Nephron (organoid): ENCODE measurements at regions not wholly inside any gene's neighbourhood (a gene's known extent, or its start where the extent isn't known, plus 50 kb on each side); places are given as distances from the start of the nearest gene placed in this dataset.

Experiments
- H3K27ac Mint-ChIP-seq, 3 experiments: 2 replicates each; pipeline ENCODE4 v1.8.0; 2020; ENCODE audit warnings: mixed read lengths in 3 of 3, mild to moderate bottlenecking in 2 of 3, moderate library complexity in 1 of 3
- H3K27me3 Mint-ChIP-seq: 2 replicates; pipeline ENCODE4 v1.8.0; 2021; ENCODE audit warnings: low read depth, mild to moderate bottlenecking, moderate library complexity, mixed read lengths
- H3K36me3 Mint-ChIP-seq: 2 replicates; pipeline ENCODE4 v1.8.0; 2020; ENCODE audit warnings: low read depth, mixed read lengths
- H3K4me1 Mint-ChIP-seq: 2 replicates; pipeline ENCODE4 v1.8.0; 2020; ENCODE audit warnings: mixed read lengths
- H3K4me3 Mint-ChIP-seq, 3 experiments: 2 replicates each; pipeline ENCODE4 v1.8.0; 2020; ENCODE audit warnings: mild to moderate bottlenecking in 3 of 3, mixed read lengths in 3 of 3, moderate library complexity in 2 of 3
- H3K9me3 Mint-ChIP-seq: 2 replicates; pipeline ENCODE4 v1.8.0; 2020; ENCODE audit warnings: mixed read lengths
- TF ChIP-seq, protein P1 (sequence below), 3 experiments: fragments of 200-600 bp; sonication (generic); IDR thresholded peaks; one replicate each; pipeline ENCODE4 v1.5.0; 2021; ENCODE audit warnings: antibody characterized with exemption in 3 of 3; ENCODE audit not compliant: unreplicated experiment in 3 of 3

DNA sequence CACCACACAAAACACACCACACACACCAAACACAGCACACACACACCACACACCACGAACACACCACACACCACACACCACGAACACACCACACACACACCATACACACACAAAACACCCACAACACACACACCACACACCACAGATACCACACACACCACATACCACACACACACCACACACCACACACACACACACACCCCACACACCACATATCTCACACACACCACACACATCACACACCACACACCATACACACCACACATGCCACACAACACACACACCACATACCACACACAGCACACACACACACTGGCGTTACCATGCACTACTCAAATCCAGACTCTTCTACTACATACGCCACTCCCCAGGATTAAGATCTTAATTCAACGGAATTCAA lies 118.9 kb upstream of the THBS2 start:
- Mint-ChIP-seq H3K4me1 (no peaks in the 10 kb centered on the region), H3K27ac (no peak overlapping the region), H3K9me3 (peaks cover 10% of the 10 kb centered on the region), H3K27me3 (peaks cover 3% of the 10 kb centered on the region), H3K4me3 (no peak overlapping the region), H3K36me3 (peaks cover 3% of the 10 kb centered on the region)
- TF ChIP-seq, protein P1, sequence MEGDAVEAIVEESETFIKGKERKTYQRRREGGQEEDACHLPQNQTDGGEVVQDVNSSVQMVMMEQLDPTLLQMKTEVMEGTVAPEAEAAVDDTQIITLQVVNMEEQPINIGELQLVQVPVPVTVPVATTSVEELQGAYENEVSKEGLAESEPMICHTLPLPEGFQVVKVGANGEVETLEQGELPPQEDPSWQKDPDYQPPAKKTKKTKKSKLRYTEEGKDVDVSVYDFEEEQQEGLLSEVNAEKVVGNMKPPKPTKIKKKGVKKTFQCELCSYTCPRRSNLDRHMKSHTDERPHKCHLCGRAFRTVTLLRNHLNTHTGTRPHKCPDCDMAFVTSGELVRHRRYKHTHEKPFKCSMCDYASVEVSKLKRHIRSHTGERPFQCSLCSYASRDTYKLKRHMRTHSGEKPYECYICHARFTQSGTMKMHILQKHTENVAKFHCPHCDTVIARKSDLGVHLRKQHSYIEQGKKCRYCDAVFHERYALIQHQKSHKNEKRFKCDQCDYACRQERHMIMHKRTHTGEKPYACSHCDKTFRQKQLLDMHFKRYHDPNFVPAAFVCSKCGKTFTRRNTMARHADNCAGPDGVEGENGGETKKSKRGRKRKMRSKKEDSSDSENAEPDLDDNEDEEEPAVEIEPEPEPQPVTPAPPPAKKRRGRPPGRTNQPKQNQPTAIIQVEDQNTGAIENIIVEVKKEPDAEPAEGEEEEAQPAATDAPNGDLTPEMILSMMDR (IDR thresholded peaks at IDR 0.05; ENCODE audit: unreplicated experiment in 3 of 3): no peak

GRCh38 chr6:169371344-169372127 lies 117.9 kb upstream of the THBS2 start:
- no peaks in the 10 kb centered on the region for H3K4me1 Mint-ChIP-seq
- H3K4me3 Mint-ChIP-seq: no peak overlapping the region
- H3K36me3 Mint-ChIP-seq: peaks cover 1% of the 10 kb centered on the region
- H3K9me3 Mint-ChIP-seq: peaks cover 8% of the 10 kb centered on the region
- no peaks in the 10 kb centered on the region for H3K27me3 Mint-ChIP-seq
- TF ChIP-seq, protein P1 (IDR thresholded peaks at IDR 0.05; ENCODE audit: unreplicated experiment in 3 of 3): no peak
- H3K27ac Mint-ChIP-seq: no peak overlapping the region

DNA sequence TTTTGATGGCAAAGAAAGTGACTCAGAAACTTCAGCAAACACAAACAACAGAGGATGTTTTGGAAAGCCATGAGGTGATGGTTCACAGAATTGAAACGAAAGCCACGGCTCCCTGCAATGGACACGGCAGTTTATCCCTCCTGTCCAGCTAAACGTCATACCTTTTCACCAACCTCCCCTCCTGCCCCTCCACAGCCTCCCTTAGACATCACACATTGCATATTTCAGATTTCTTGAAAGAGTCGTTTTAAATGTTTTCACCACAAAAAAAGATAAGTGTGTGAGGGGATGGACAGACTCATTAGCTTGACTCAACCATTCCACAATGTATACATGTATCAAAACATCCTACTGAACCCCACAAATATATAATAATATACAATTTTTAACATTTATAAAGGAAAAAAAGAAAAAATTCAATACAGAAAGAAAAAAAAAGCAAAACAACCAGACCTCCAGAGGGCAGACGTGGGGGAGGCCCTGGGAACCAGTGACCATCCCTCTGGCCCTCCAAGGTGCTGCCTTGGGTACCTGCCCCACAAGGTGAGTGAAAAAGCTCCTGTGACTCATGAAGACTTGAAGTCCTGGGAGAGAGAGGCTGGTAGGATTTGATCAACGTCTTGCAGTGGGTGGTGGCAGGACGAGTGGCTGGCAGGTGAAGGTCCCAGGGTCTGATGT lies 117.2 kb upstream of the THBS2 start:
- Mint-ChIP-seq H3K36me3 (no peaks in the 10 kb centered on the region), H3K27ac (peak overlapping the region in 1 of 3 experiments; percentile 33), H3K4me3 (no peak overlapping the region), H3K9me3 (peaks cover 4% of the 10 kb centered on the region), H3K4me1 (no peaks in the 10 kb centered on the region), H3K27me3 (no peaks in the 10 kb centered on the region)
- TF ChIP-seq, protein P1 (IDR thresholded peaks at IDR 0.05; ENCODE audit: unreplicated experiment in 3 of 3): no peak

DNA sequence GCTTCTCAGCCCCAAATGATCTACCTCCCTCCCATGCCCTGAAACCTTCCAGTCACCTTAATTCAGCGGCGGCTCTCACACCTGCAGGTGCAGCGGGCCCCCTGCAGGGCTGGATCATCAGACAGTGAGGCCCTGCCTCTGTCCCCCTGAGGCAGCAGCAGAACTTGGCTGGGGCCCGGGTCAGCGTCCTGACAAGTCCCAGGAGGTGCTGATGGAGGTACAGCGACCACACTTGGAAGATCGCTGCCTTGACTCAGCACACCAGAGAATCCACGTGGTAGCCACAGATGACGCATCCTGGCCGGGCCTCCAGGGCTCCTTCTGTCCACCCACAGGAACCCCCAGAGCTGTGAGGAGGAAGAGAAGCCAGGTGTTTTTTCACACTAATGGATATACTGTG lies 116.4 kb upstream of the THBS2 start:
- Mint-ChIP-seq H3K4me3 (no peak overlapping the region), H3K9me3 (peaks cover 2% of the 10 kb centered on the region), H3K27ac (no peak overlapping the region), H3K27me3 (no peaks in the 10 kb centered on the region), H3K36me3 (no peaks in the 10 kb centered on the region), H3K4me1 (no peaks in the 10 kb centered on the region)
- TF ChIP-seq, protein P1 (IDR thresholded peaks at IDR 0.05; ENCODE audit: unreplicated experiment in 3 of 3): no peak

GRCh38 chr6:169368200-169368599 lies 114.6 kb upstream of the THBS2 start:
- Mint-ChIP-seq H3K4me1 (no peaks in the 10 kb centered on the region), H3K4me3 (no peak overlapping the region), H3K27ac (no peak overlapping the region), H3K9me3 (peaks cover 2% of the 10 kb centered on the region), H3K36me3 (no peaks in the 10 kb centered on the region), H3K27me3 (peaks cover 3% of the 10 kb centered on the region)
- TF ChIP-seq, protein P1 (IDR thresholded peaks at IDR 0.05; ENCODE audit: unreplicated experiment in 3 of 3): no peak
